ENCODE measurements at regions not wholly inside any gene's neighbourhood (a gene's known extent, or its start where the extent isn't known, plus 50 kb on each side); places are given as distances from the start of the nearest gene placed in this dataset.

DNA sequence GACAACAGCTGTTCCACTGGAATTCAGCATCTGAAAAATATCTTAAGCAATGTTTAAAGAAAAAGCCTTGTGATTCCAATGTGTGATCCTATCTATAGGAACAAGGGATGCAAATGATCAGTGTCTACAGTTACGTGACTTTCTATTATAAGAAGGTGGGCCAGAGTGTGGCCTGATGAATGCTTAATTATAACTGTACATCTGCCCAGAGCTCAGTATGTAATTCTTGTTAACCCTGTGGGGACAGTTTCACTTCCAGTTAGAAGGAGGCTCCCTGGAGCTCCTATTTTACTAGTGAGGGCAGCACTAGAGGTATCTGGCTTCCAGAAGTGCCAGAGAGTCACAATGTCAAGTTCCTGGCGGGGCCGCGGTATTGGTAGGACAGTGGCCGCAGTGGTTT lies 288.5 kb downstream of the USP46 start (continued):
- no peak for TF ChIP-seq CBX1 (IDR thresholded peaks at IDR 0.05; ENCODE audit: low read depth)

DNA sequence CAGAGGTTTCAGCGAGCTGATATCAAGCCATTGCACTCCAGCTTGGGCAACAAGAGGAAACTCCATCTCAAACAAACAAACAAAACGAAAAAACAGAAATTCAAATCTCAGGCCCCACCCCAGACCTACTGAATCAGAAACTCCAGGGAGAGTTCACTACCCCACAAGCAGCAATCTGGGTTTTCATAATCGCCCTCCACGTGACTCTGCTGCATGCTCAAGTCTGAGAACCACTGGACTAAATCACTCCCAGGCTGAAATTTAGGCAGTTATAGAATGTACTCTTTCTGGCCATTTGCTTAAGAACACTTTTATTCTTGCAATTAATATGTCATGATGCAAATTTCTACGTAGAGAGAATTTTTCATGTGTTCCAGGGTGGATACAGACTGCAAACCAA lies 287.3 kb downstream of the USP46 start:
- Histone ChIP-seq H3K27me3 (ENCODE audit: control insufficient read depth in 2 of 2, insufficient read depth in 2 of 2, low read length in 2 of 2) (no peaks in the 10 kb centered on the region; a peak in 1 of 5 replicates), H3K4me1 (replicated peaks in 1 of 2; ENCODE audit: control insufficient read depth in 2 of 2, insufficient read depth in 2 of 2, low read length in 2 of 2) (no peaks in the 10 kb centered on the region), H3K27ac (ENCODE audit: extremely low read depth, low read depth, low read length) (no peak overlapping the region), H2AFZ (ENCODE audit: low read depth, low read length) (no peak overlapping the region), H3K4me2 (ENCODE audit: insufficient read depth, low read length) (no peak overlapping the region), H3K9me1 (ENCODE audit: control insufficient read depth, insufficient read depth, low read length) (no peaks in the 10 kb centered on the region), H3K4me3 (no peak overlapping the region), H3K36me3 (ENCODE audit: control insufficient read depth, insufficient read depth, low read length) (no peaks in the 10 kb centered on the region), H3K9ac (ENCODE audit: insufficient read depth in 1 of 2, low read depth in 2 of 2, low read length in 2 of 2) (no peak overlapping the region), H4K20me1 (replicated peaks; ENCODE audit: control insufficient read depth, insufficient read depth, low read length) (no peaks in the 10 kb centered on the region; the same call in 1 of the 2 replicates), H3K9me3 (replicated peaks; ENCODE audit: control insufficient read depth, insufficient read depth, low read depth, low read length) (no peaks in the 10 kb centered on the region), H3K79me2 (ENCODE audit: control insufficient read depth, insufficient read depth, low read length) (no peaks in the 10 kb centered on the region)
- POLR2A ChIA-PET = no interaction called here
- in situ Hi-C loops (cut with MboI) (loop anchor here (10.0 kb wide), 1 partner anchor 613 kb away; no protein-coding TSS in a partner anchor), intact Hi-C loops (cut with micrococcal nuclease) (loop anchor here (10.0 kb wide), 1 partner anchor 173 kb away; no protein-coding TSS in a partner anchor)
- DNase-seq (ENCODE audit: extremely low read depth in 1 of 4, low spot score in 3 of 4) (no peak), ATAC-seq (no peak), FAIRE-seq (no peak)
- 0% methylated on average over 5 of the region's 5 CpGs for WGBS (ENCODE audit: insufficient coverage, low coverage, missing lambda C conversion rate)
- CTCF ChIA-PET (ENCODE audit: low intra/inter-chr PET ratio) = no interaction called here
- no TSS peak for BruUV-seq (replicated peaks)
- TF ChIP-seq DMBX1 (CRISPR knock-in tag; IDR thresholded peaks at IDR 0.05; ENCODE audit: borderline replicate concordance) (no peak), NFIX (CRISPR knock-in tag; IDR thresholded peaks at IDR 0.05; ENCODE audit: low read depth) (no peak), JUND (IDR thresholded peaks at IDR 0.05; ENCODE audit: borderline replicate concordance, low read depth, low read length) (no peak), JUND (tag; IDR thresholded peaks at IDR 0.05; ENCODE audit: borderline replicate concordance, low read depth, low read length) (no peak), BACH1 (tag; IDR thresholded peaks at IDR 0.05) (no peak), POLR3A (IDR thresholded peaks at IDR 0.05; ENCODE audit: borderline replicate concordance, extremely low read depth, insufficient read depth, insufficient read length) (no peak), ZNF184 (CRISPR knock-in tag; IDR thresholded peaks at IDR 0.05) (no peak), DPF2 (IDR thresholded peaks at IDR 0.05) (no peak)
- TF ChIP-seq, protein P1, sequence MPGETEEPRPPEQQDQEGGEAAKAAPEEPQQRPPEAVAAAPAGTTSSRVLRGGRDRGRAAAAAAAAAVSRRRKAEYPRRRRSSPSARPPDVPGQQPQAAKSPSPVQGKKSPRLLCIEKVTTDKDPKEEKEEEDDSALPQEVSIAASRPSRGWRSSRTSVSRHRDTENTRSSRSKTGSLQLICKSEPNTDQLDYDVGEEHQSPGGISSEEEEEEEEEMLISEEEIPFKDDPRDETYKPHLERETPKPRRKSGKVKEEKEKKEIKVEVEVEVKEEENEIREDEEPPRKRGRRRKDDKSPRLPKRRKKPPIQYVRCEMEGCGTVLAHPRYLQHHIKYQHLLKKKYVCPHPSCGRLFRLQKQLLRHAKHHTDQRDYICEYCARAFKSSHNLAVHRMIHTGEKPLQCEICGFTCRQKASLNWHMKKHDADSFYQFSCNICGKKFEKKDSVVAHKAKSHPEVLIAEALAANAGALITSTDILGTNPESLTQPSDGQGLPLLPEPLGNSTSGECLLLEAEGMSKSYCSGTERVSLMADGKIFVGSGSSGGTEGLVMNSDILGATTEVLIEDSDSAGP (CRISPR knock-in tag; IDR thresholded peaks at IDR 0.05) = no peak
